Liver (tissue), 3 donors: ENCODE measurements at regions not wholly inside any gene's neighbourhood (a gene's known extent, or its start where the extent isn't known, plus 50 kb on each side); places are given as distances from the start of the nearest gene placed in this dataset.

Source experiments
- CTCF ChIP-seq: fragments of 150-350 bp; IDR thresholded peaks from 2 replicates; pipeline ENCODE4 v1.5.1; 2017; ENCODE audit warnings: improper control_type of control experiment, low read depth, low read length; ENCODE audit not compliant: missing input control
- EGR1 ChIP-seq, 2 donors: IDR thresholded peaks; 2 replicates each; pipeline ENCODE4 v1.6.1; 2016 to 2018; ENCODE audit warnings: antibody characterized with exemption in 2 of 2, low read depth in 2 of 2
- FOXA1 ChIP-seq: IDR thresholded peaks from 2 replicates; pipeline ENCODE4 v1.6.1; 2016; ENCODE audit warnings: antibody characterized with exemption
- HNF4G ChIP-seq: IDR thresholded peaks from 2 replicates; pipeline ENCODE4 v1.6.1; 2016; ENCODE audit warnings: antibody characterized with exemption
- JUND ChIP-seq, 2 donors: IDR thresholded peaks; 2 replicates each; pipeline ENCODE4 v1.6.1; 2016; ENCODE audit warnings: antibody characterized with exemption in 2 of 2
- RAD21 ChIP-seq, 2 donors: IDR thresholded peaks; 2 replicates each; pipeline ENCODE4 v1.6.1; 2016; ENCODE audit warnings: antibody characterized with exemption in 2 of 2, mild to moderate bottlenecking in 2 of 2
- SP1 ChIP-seq: IDR thresholded peaks from 2 replicates; pipeline ENCODE4 v1.6.1; 2018; ENCODE audit warnings: antibody characterized with exemption, mild to moderate bottlenecking
- TAF1 ChIP-seq: conservative IDR thresholded peaks from 2 replicates; pipeline ENCODE4 v1.6.1; 2016; ENCODE audit warnings: antibody characterized with exemption, mild to moderate bottlenecking
- YY1 ChIP-seq: IDR thresholded peaks from 2 replicates; pipeline ENCODE4 v1.6.1; 2016; ENCODE audit warnings: antibody characterized with exemption, mild to moderate bottlenecking
- ZBTB33 ChIP-seq: IDR thresholded peaks from 2 replicates; pipeline ENCODE4 v1.6.1; 2016; ENCODE audit warnings: antibody characterized with exemption
- TF ChIP-seq, protein P1 (sequence below): IDR thresholded peaks from 2 replicates; pipeline ENCODE4 v1.6.1; 2016; ENCODE audit warnings: antibody characterized with exemption
- TF ChIP-seq, protein P2 (sequence below): IDR thresholded peaks from 2 replicates; pipeline ENCODE4 v1.6.1; 2016; ENCODE audit warnings: antibody characterized with exemption, mild to moderate bottlenecking
- TF ChIP-seq, protein P3 (sequence below): IDR thresholded peaks from 2 replicates; pipeline ENCODE4 v1.6.1; 2016; ENCODE audit warnings: antibody characterized with exemption
- donor health status: healthy.
- donor health status: healthy.

DNA sequence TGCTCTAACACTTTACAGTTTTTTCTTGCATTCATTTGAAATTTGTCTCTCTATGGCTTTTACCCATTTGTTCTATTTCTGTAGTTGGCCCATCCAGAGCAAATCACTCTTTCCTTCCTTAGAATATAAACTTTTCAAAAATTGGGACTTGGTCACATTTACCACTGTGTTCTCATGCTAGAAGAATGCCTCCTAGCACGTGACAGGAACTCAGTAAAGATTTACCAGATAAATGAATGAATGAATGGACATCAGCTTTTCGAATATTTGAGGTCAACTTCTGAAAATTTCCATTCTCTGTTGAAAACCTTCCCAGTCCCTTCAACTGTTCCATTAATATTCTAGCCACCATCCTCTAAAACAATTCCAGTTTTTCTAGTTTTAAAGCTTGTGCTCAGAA, 294.5 kb downstream of the CD83 start:
- no peak for TF ChIP-seq TAF1
- TF ChIP-seq EGR1 (IDR thresholded peaks at IDR 0.05; ENCODE audit: low read depth in 2 of 2): no peak
- TF ChIP-seq, protein P1, sequence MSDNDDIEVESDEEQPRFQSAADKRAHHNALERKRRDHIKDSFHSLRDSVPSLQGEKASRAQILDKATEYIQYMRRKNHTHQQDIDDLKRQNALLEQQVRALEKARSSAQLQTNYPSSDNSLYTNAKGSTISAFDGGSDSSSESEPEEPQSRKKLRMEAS: no peak
- TF ChIP-seq CTCF: no peak
- no peak for TF ChIP-seq RAD21 (IDR thresholded peaks at IDR 0.05)
- no peak for TF ChIP-seq JUND (IDR thresholded peaks at IDR 0.05)
- no peak for TF ChIP-seq SP1
- no peak for TF ChIP-seq ZBTB33
- TF ChIP-seq, protein P2, sequence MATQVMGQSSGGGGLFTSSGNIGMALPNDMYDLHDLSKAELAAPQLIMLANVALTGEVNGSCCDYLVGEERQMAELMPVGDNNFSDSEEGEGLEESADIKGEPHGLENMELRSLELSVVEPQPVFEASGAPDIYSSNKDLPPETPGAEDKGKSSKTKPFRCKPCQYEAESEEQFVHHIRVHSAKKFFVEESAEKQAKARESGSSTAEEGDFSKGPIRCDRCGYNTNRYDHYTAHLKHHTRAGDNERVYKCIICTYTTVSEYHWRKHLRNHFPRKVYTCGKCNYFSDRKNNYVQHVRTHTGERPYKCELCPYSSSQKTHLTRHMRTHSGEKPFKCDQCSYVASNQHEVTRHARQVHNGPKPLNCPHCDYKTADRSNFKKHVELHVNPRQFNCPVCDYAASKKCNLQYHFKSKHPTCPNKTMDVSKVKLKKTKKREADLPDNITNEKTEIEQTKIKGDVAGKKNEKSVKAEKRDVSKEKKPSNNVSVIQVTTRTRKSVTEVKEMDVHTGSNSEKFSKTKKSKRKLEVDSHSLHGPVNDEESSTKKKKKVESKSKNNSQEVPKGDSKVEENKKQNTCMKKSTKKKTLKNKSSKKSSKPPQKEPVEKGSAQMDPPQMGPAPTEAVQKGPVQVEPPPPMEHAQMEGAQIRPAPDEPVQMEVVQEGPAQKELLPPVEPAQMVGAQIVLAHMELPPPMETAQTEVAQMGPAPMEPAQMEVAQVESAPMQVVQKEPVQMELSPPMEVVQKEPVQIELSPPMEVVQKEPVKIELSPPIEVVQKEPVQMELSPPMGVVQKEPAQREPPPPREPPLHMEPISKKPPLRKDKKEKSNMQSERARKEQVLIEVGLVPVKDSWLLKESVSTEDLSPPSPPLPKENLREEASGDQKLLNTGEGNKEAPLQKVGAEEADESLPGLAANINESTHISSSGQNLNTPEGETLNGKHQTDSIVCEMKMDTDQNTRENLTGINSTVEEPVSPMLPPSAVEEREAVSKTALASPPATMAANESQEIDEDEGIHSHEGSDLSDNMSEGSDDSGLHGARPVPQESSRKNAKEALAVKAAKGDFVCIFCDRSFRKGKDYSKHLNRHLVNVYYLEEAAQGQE: no peak
- no peak for TF ChIP-seq YY1
- TF ChIP-seq HNF4G: no peak
- TF ChIP-seq, protein P3, sequence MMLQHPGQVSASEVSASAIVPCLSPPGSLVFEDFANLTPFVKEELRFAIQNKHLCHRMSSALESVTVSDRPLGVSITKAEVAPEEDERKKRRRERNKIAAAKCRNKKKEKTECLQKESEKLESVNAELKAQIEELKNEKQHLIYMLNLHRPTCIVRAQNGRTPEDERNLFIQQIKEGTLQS: no peak
- TF ChIP-seq FOXA1: no peak
